ENCODE measurements at regions not wholly inside any gene's neighbourhood (a gene's known extent, or its start where the extent isn't known, plus 50 kb on each side); places are given as distances from the start of the nearest gene placed in this dataset.

GRCh38 chrX:79573760-79574159 lies 206.6 kb upstream of the ITM2A start:
- POLR2A ChIA-PET, result no interaction called here
- Histone ChIP-seq H3K27ac (ENCODE audit: low read depth, low read length) (no peak overlapping the region), H3K79me2 (ENCODE audit: insufficient read depth, low read length) (no peaks in the 10 kb centered on the region), H4K20me1 (ENCODE audit: insufficient read depth) (no peaks in the 10 kb centered on the region), H3K9ac (ENCODE audit: low read length) (no peak overlapping the region), H3K9me3 (ENCODE audit: control insufficient read depth in 1 of 2, insufficient read depth in 1 of 2, low read depth in 1 of 2, low read length in 2 of 2) (no peaks in the 10 kb centered on the region), H3K36me3 (ENCODE audit: control insufficient read depth in 1 of 2, insufficient read depth in 2 of 2, low read length in 2 of 2) (no peaks in the 10 kb centered on the region), H3K27me3 (ENCODE audit: insufficient read depth, low read length) (no peaks in the 10 kb centered on the region), H3K9me2 (ENCODE audit: insufficient read depth) (no peaks in the 10 kb centered on the region), H3K4me1 (ENCODE audit: control insufficient read depth in 1 of 2, insufficient read depth in 2 of 2, low read length in 2 of 2) (no peaks in the 10 kb centered on the region), H2AFZ (ENCODE audit: low read depth, low read length, poor library complexity, severe bottlenecking) (no peak overlapping the region), H3K4me2 (ENCODE audit: low read length) (no peak overlapping the region), H3K4me3 (replicated peaks in 1 of 2; ENCODE audit: low read depth in 1 of 2, low read length in 2 of 2) (no peak overlapping the region)
- ATAC-seq (no peak), DNase-seq (ENCODE audit: low read depth, low spot score) (no peak)
- CTCF ChIA-PET, result no interaction called here
- RAD21 ChIA-PET (ENCODE audit: low non-redundant PET in 1 of 2, low total read pairs in 2 of 2, uncharacterized antibody in 2 of 2, unreplicated experiment in 2 of 2), result no interaction called here
- BruUV-seq (replicated peaks), result no TSS peak
- intact Hi-C loops (cut with micrococcal nuclease), result no loop called here
- TF ChIP-seq TCF7L2 (IDR thresholded peaks at IDR 0.05; ENCODE audit: borderline replicate concordance, extremely low read depth, insufficient read depth, insufficient read length) (no peak), MAX (IDR thresholded peaks at IDR 0.05) (no peak), POLR2AphosphoS5 (IDR thresholded peaks at IDR 0.05; ENCODE audit: low read depth, low read length) (no peak), POLR2A (IDR thresholded peaks at IDR 0.05; ENCODE audit: borderline replicate concordance, extremely low read depth, insufficient read depth, insufficient read length) (no peak), ZFX (IDR thresholded peaks at IDR 0.05) (no peak), ZBTB33 (IDR thresholded peaks at IDR 0.05; ENCODE audit: extremely low read depth, insufficient replicate concordance, low read length) (no peak), SIN3A (IDR thresholded peaks at IDR 0.05; ENCODE audit: low read depth) (no peak), YY1 (IDR thresholded peaks at IDR 0.05; ENCODE audit: extremely low read depth, insufficient replicate concordance, low read depth, low read length) (no peak), SP1 (IDR thresholded peaks at IDR 0.05; ENCODE audit: low read depth) (no peak), ATF3 (IDR thresholded peaks at IDR 0.05) (no peak)
